GM19467 (cell line): ENCODE measurements at regions not wholly inside any gene's neighbourhood (a gene's known extent, or its start where the extent isn't known, plus 50 kb on each side); places are given as distances from the start of the nearest gene placed in this dataset.
A peak's percentile ranks its signal among the peaks of the same experiment; 100 is the strongest.

Experiments used
- ATAC-seq: cut with Tn5 transposase; IDR thresholded peaks from one replicate; pipeline ENCODE4 v1.9.1; 2021; ENCODE audit warnings: mild to moderate bottlenecking, moderate library complexity; ENCODE audit not compliant: unreplicated experiment

- no peak for ATAC-seq
Observed at GRCh38 chr18:26745288-26746181, 120.0 kb downstream of the AQP4 start.

DNA sequence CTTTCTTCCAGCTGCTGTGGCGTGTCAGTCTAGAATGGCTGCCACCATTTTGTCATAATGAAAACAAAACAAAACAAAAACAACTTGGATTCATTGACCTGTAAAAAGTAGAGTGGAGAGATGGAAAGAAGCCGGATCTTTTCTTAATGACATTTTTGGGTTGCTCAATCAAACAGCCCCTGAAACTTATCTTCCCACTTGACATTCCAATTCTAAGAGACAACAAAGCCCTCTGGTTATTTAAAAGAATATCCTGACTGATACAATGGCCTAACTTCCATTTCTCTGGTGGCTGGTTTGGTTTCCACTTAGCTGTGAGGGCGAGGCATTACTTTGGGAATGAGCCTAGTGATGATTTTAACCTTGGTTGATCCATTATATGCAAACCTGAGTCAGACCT lies 123.7 kb downstream of the AQP4 start:
- no peak for ATAC-seq

DNA sequence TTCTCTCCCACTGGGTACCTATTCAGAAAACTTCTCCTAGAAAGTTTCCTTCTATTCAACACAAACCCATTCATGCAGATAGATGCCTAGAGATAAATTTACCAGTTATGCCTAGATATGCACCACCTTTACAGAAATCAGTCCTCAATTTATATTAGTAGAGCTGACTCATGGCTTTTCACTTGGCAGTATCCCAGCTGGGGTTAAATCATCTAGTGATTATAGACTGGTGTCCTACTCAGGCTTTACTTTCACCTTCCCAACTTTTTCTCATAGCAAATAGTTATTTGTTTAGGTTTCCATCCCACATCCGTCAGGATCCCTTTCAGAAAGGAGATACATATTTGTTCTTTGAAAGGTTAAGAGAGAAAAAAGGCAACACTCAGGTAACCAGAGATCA lies 124.5 kb downstream of the AQP4 start:
- ATAC-seq: no peak

GRCh38 chr18:26740396-26740795 lies 125.1 kb downstream of the AQP4 start:
- ATAC-seq: no peak

GRCh38 chr18:26738706-26739105 lies 126.8 kb downstream of the AQP4 start:
- no peak for ATAC-seq

DNA sequence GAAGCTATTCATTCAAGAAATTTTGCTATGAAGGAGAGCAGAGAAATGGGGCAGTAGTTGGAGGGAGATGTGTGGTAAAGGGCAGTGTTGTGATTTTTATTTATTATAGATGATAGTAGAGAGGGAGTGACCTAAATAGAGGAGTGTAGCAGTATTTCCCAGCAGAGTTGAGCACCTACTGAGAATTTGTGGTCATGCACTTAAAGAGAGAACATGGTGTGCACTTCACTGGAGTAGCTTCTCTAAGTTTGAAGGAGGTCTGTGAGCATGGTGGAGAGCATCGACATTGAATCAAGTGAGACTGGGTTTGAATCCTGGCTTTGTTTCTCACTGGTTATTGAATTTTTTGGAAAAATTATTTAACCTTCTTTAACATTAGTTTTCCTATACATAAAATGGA lies 129.2 kb downstream of the AQP4 start:
- no peak for ATAC-seq

- ATAC-seq: no peak
Observed at GRCh38 chr18:26734760-26735159, 130.7 kb downstream of the AQP4 start.

DNA sequence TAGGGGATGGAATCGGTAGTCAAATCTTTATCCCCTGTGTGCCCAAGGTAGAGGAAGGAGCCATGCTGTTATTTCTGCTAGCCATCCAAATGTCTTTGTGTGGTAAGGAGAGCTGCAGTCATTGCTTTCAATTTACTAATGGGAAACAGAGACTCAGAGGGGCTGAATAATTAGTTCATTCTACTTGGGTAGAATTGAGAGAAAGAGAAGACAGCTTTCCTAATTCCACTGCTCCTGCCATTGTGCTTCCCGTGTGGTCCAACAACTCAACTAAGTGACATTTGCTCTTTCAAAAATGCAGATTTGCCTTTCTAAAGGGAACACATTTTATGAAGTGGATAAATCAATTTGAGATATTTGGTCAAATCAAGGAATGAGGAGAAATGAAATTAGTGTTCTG lies 136.1 kb downstream of the AQP4 start:
- no peak for ATAC-seq

DNA sequence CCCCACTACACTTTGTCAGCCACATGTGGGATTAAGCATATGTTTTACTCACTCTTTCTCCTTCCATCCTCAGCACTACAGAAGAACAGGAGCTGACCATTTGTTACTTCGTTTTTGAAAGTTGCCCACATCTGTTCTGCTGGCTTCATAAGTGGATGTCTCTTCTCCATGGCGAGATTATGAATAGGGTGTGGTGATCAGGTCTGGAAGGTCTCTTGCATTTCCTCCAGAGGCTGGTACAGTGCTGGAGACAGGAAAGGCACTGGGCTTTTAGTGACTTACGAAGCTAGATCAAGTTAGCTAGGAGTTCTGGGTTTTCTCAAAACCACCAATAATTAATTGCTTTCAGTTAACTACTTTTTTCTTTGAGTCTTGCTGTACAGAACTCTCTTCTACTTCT lies 136.5 kb downstream of the AQP4 start:
- ATAC-seq: no peak

- no peak for ATAC-seq
Observed at GRCh38 chr18:26723981-26724380, 141.5 kb downstream of the AQP4 start.

- ATAC-seq: no peak
Observed at GRCh38 chr18:26722565-26722931, 143.0 kb downstream of the AQP4 start.

- ATAC-seq: no peak
Observed at GRCh38 chr18:26721854-26722564, 143.5 kb downstream of the AQP4 start.

GRCh38 chr18:26719896-26720295 lies 145.6 kb downstream of the AQP4 start:
- ATAC-seq: no peak

DNA sequence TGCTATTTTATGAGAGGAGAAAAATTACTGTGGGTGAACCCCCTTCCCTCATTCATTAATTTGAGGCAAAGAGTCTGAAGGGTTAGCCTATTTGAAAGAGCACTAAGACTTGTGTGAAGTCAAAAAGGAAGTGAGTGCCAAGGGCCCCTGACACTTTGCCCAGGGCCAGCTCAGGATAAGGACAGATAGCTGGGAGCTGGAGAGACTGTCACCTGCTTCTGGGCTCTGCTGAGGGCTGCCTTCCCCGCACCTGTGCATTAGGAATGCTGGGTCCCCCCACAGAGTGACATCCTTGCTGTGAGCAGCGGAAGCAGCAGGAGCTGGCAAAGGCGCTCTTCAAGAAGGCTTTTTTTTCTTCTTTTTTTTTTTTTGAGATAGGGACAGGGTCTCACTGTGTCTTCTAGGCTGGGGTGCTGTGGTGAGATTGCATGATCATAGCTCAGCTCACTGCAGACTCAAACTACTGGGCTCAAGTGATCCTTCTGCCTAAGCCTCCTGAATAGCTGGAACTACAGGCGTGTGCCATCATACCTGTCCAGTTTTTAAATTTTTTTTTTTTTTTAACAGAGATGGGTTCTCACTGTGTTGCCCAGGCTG lies 148.3 kb downstream of the AQP4 start:
- no peak for ATAC-seq

DNA sequence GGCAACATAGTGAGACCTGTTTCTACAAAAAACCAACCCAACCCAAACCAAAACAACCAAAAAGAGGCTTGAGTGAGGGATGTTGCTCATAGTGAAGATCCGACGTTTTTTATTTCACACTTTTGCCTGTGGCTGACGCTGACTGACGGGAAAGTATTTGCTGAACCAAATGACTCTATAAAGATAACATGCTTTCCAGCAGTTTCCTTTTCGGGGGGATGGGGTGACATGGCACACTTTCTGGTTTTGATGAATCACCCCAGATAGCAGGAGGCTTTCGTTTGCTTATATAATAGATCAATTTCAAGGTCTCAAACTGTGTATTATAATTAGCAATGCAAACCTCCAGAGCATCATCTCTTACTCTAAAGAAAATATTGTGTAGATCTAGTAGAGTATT lies 150.8 kb downstream of the AQP4 start:
- ATAC-seq: no peak

GRCh38 chr18:26711756-26712155 lies 153.8 kb downstream of the AQP4 start:
- ATAC-seq: no peak

DNA sequence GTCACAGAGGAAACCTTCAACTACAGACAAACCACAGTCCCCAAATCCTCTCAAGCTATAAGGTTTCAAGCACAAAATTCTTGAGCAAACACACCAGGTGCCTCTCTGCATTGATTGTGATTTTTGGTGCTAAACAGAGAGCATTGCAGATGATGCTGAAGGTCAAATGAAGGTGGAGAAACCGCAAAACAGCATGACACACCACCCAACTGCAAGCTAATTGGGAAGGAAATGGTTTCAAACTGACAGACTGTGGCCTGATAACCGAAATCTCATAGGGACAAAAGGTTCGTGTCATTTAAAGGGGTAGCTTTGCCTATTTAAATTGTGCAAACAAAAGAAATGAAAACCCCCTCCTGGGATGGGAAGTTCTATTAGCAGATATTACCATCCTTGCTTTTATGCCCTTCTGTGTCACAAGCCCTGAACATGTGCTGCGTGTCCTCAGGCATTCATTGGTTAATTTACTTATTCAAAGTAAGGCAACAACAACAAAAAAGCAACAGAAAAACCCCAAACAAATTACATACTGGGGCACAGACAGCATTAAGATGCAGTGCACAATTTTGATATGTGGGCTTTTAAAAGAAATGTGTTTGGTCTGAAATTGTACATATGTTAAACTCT lies 154.9 kb downstream of the AQP4 start:
- peak; percentile 69 for ATAC-seq

DNA sequence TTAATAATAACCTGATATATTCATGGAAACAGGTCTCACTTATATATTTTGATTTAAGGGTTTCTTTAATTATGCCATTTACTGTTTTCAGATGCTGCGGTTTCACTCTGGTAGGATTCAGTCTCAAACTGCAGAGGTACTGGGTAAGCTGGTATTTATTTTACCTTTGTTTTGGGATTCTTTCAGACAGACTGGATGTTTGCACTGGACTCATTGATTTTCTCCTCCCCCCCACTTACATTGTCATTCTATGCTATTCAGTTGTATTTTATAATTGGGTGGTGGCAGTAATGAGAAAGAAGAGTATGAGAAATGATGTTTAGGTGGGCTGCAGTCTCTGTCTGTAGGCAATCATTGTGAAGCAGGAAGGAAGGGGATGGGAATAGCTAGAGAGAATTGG lies 155.6 kb downstream of the AQP4 start:
- peak; percentile 3 for ATAC-seq

DNA sequence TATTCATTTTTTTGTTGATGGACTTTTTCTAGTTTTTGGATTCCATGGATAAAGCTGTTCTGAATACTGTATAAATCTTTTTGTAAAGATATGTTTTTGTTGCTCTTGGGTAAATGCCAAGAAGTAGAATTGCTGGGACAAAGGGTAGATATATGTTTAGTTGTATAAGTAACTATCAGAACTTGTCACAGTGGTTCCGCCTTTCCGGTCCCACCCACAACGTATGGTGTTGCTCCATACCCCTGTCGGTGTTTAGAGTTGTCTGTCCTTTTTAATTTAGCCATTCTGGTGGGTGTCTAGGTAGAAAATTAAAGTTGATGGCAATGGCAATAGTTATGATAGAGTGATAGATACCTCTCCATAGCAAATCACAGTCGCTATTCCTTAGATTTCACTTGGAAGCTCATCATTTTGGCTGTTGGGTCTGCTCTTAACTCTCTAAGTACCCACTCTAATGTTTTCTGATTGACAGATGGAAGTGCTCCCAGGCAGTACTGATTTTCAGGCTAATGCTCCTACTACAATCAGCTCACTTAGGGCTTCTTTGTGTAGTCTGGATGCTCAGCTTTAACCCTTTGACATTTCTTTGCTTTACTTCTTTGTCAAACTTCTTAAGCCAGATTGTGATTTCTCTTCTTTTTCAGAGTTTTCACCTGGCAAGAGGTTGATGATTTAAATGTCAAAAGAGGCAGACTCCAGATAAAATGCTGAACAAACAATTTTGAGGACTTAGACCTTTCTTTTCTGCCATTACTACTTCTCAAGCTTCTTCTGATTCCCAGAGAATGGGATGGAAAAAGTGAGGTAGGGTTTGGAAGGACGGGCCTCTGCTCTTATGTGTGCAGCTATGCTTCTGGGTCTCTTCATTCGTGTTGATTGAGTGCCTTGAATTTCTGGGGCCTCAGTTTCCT lies 156.4 kb downstream of the AQP4 start:
- ATAC-seq: no peak

GRCh38 chr18:26706911-26707351 lies 158.6 kb downstream of the AQP4 start:
- ATAC-seq: no peak
